Fibroblast of the aortic adventitia (primary cell): ENCODE measurements at regions not wholly inside any gene's neighbourhood (a gene's known extent, or its start where the extent isn't known, plus 50 kb on each side); places are given as distances from the start of the nearest gene placed in this dataset.
"Not testable (repeated sequence)": the region's sequence is repeated elsewhere in the genome, so short reads cannot be mapped to it uniquely, and the experiment has no call there.

Experiments used
- DNase-seq: peaks from one replicate; pipeline ENCODE4 v3.0.0-alpha.2; 2010; ENCODE audit warnings: low read depth
- H3K4me3 ChIP-seq: 2 replicates; pipeline ENCODE4 v1.5.1; 2011; ENCODE audit warnings: low read depth, mild to moderate bottlenecking, control low read depth, low read length, moderate library complexity
- TF ChIP-seq, protein P1 (sequence below): IDR thresholded peaks from 2 replicates; pipeline ENCODE4 v1.5.1; 2011; ENCODE audit warnings: mild to moderate bottlenecking, low read length, control low read depth, inconsistent platforms; ENCODE audit not compliant: insufficient read depth

DNA sequence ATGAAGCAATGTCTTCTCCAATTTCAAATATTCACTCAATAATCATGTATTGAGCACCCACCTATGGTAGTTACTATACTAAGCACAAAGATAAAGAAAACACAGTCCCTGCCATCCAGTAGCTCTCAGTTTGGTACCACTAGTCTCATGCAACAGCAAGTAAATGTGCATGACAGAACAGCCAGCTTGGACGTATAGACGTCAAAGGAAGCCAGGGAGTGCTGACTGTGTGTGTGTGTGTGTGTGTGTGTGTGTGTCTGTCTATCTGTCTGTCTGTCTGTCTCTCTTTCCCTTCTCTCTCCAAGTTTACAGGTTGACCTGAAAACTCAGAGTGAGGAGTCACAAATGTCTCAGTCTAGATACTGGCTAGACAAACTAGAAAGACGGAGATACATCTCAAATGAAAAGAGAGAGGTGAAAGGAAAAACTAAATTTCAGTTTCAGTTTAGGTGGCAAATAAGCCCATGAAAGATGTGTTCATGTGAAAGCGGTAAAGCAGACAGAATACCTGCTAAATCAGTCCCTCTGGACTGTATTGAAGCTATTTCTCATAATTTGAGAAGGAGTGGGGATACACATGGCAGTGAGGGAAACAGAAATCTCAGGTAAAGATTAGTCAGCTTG, 141.1 kb upstream of the PTPRG start:
- no peak overlapping the region for H3K4me3 ChIP-seq
- DNase-seq: no peak
- TF ChIP-seq, protein P1, sequence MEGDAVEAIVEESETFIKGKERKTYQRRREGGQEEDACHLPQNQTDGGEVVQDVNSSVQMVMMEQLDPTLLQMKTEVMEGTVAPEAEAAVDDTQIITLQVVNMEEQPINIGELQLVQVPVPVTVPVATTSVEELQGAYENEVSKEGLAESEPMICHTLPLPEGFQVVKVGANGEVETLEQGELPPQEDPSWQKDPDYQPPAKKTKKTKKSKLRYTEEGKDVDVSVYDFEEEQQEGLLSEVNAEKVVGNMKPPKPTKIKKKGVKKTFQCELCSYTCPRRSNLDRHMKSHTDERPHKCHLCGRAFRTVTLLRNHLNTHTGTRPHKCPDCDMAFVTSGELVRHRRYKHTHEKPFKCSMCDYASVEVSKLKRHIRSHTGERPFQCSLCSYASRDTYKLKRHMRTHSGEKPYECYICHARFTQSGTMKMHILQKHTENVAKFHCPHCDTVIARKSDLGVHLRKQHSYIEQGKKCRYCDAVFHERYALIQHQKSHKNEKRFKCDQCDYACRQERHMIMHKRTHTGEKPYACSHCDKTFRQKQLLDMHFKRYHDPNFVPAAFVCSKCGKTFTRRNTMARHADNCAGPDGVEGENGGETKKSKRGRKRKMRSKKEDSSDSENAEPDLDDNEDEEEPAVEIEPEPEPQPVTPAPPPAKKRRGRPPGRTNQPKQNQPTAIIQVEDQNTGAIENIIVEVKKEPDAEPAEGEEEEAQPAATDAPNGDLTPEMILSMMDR: no peak

- H3K4me3 ChIP-seq: no peak overlapping the region
- TF ChIP-seq, protein P1: no peak
- no peak for DNase-seq
Measured at GRCh38 chr3:61422945-61423673, 138.3 kb upstream of the PTPRG start.

- TF ChIP-seq, protein P1: no peak
- H3K4me3 ChIP-seq: no peak overlapping the region
- DNase-seq: no peak
Measured at GRCh38 chr3:61425356-61425755, 136.0 kb upstream of the PTPRG start.

GRCh38 chr3:61429106-61429505, 132.3 kb upstream of the PTPRG start:
- H3K4me3 ChIP-seq: no peak overlapping the region
- TF ChIP-seq, protein P1: no peak
- no peak for DNase-seq

GRCh38 chr3:61434901-61435300, 126.5 kb upstream of the PTPRG start:
- H3K4me3 ChIP-seq, DNase-seq: not testable (repeated sequence)

DNA sequence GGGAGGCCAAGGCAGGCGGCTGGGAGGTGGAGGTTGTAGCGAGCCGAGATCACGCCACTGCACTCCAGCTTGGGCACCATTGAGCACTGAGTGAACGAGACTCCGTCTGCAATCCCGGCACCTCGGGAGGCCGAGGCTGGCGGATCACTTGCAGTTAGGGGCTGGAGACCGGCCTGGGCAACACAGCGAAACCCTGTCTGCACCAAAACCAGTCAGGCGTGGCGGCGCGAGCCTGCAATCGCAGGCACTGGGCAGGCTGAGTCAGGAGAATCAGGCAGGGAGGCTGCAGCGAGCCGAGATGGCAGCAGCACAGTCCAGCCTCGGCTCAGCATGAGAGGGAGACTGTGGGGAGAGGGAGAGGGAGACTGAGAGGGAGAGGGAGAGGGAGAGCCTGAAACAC, 126.0 kb upstream of the PTPRG start:
- not testable (repeated sequence) for DNase-seq, H3K4me3 ChIP-seq

DNA sequence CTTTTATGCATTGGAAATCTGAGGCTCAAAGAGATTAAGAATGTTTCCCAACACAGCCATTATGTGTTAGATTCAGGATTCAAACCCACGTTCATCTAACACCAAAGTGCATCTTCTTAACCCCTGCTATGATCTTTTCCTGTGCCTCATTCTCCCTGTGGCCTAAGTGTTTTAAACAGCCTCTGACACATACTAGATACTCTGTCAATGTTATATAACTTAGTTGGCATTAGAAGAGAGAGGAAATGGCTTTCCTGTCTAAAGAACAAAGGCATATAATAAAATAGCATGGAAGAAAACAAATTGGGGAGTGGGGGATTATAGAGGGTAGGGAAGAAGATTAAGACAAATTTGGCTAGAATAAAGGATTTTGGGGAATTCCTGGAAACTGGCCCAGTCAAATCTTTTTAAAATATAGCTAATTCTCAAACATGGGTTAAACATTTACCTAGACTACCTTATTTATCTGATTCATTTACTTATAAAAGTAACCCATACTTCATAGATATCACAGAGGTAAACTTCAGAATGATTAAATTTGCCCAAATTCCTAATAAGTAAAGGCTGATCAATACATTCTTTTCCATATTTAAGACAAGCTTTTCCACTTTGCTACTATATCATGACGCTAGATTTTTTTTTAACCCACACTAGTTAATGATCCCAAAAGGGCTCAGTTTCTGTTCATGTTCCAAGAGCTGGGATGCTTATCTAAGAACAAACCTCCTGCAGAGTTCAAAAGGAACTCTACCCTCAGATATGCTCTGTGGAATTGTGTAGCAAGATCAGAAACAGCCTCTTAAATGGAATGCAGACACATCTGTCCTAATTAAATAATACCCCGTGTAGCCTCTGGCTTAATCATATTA, 122.9 kb upstream of the PTPRG start:
- DNase-seq: no peak
- TF ChIP-seq, protein P1: no peak
- no peak overlapping the region for H3K4me3 ChIP-seq
